Ishikawa (cell line): ENCODE measurements at regions not wholly inside any gene's neighbourhood (a gene's known extent, or its start where the extent isn't known, plus 50 kb on each side); places are given as distances from the start of the nearest gene placed in this dataset.

Experiments
- CEBPB ChIP-seq: IDR thresholded peaks from 2 replicates; pipeline ENCODE4 v1.6.1; 2012
- CREB1 ChIP-seq: IDR thresholded peaks from 2 replicates; pipeline ENCODE4 v1.6.1; 2012; ENCODE audit warnings: low read depth
- EGR1 ChIP-seq: IDR thresholded peaks from 2 replicates; pipeline ENCODE4 v1.6.1; 2012
- EP300 ChIP-seq: IDR thresholded peaks from 2 replicates; pipeline ENCODE4 v1.6.1; 2012; ENCODE audit warnings: borderline replicate concordance
- NFIC ChIP-seq: IDR thresholded peaks from 2 replicates; pipeline ENCODE4 v1.6.1; 2012
- RAD21 ChIP-seq: IDR thresholded peaks from 2 replicates; pipeline ENCODE4 v1.6.1; 2012; ENCODE audit warnings: low read depth
- TAF1 ChIP-seq: IDR thresholded peaks from 2 replicates; pipeline ENCODE4 v1.6.1; 2012; ENCODE audit warnings: low read depth, mild to moderate bottlenecking
- TCF12 ChIP-seq: IDR thresholded peaks from 2 replicates; pipeline ENCODE4 v1.6.1; 2012; ENCODE audit warnings: low read depth
- TEAD4 ChIP-seq: IDR thresholded peaks from 2 replicates; pipeline ENCODE4 v1.6.1; 2012
- YY1 ChIP-seq: IDR thresholded peaks from 2 replicates; pipeline ENCODE4 v1.6.1; 2012; ENCODE audit warnings: low read depth
- ZBTB7A ChIP-seq: IDR thresholded peaks from 2 replicates; pipeline ENCODE4 v1.6.1; 2012; ENCODE audit warnings: low read depth
- TF ChIP-seq, protein P1 (sequence below): IDR thresholded peaks from 2 replicates; pipeline ENCODE4 v1.6.1; 2012; ENCODE audit warnings: low read depth, mild to moderate bottlenecking
- TF ChIP-seq, protein P2 (sequence below): IDR thresholded peaks from 2 replicates; pipeline ENCODE4 v1.6.1; 2012
- TF ChIP-seq, protein P3 (sequence below): IDR thresholded peaks from 2 replicates; pipeline ENCODE4 v1.6.1; 2012

DNA sequence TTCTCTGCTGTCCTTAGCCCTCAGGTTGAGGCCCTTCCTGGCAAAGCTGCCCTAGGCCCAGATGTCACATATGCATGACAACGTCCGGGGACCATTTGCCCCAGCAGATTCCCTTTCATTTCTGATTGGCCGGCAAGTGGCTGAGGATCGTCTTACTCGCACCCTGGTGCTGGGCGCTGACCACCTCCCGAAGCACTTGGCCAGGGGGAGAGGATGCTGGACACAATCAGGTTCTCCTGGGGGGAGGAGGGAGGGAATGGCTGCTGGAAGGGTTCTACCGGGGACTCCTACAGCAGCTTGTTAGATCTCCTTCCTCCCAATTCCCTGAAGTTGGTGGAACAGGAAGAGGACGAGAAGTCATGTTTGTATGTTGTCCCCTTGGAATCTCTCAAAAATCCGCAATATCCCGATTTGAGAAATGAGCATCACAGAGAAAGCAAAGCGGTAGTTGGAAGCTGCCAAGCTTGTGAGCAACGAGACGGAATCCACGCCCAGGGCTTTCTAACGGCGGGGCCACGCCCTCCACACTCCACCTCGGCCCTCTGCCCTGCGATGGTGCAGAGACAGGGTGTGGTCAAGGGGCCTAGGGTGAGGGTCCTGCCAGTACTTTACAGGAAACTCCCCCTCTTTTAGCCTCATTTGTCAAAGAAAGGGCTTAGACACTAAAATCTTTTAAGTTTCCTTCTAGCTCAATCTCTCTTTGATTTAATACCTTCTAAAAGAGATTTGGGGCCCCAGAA lies 61.8 kb upstream of the YWHAQ start:
- TF ChIP-seq CEBPB, result no peak
- TF ChIP-seq, protein P1, sequence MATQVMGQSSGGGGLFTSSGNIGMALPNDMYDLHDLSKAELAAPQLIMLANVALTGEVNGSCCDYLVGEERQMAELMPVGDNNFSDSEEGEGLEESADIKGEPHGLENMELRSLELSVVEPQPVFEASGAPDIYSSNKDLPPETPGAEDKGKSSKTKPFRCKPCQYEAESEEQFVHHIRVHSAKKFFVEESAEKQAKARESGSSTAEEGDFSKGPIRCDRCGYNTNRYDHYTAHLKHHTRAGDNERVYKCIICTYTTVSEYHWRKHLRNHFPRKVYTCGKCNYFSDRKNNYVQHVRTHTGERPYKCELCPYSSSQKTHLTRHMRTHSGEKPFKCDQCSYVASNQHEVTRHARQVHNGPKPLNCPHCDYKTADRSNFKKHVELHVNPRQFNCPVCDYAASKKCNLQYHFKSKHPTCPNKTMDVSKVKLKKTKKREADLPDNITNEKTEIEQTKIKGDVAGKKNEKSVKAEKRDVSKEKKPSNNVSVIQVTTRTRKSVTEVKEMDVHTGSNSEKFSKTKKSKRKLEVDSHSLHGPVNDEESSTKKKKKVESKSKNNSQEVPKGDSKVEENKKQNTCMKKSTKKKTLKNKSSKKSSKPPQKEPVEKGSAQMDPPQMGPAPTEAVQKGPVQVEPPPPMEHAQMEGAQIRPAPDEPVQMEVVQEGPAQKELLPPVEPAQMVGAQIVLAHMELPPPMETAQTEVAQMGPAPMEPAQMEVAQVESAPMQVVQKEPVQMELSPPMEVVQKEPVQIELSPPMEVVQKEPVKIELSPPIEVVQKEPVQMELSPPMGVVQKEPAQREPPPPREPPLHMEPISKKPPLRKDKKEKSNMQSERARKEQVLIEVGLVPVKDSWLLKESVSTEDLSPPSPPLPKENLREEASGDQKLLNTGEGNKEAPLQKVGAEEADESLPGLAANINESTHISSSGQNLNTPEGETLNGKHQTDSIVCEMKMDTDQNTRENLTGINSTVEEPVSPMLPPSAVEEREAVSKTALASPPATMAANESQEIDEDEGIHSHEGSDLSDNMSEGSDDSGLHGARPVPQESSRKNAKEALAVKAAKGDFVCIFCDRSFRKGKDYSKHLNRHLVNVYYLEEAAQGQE, result no peak
- TF ChIP-seq TAF1, result no peak
- TF ChIP-seq TEAD4, result no peak
- TF ChIP-seq EP300, result no peak
- no peak for TF ChIP-seq NFIC
- TF ChIP-seq YY1, result no peak
- TF ChIP-seq RAD21, result no peak
- TF ChIP-seq, protein P2, sequence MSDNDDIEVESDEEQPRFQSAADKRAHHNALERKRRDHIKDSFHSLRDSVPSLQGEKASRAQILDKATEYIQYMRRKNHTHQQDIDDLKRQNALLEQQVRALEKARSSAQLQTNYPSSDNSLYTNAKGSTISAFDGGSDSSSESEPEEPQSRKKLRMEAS, result no peak
- TF ChIP-seq ZBTB7A, result no peak
- no peak for TF ChIP-seq EGR1
- TF ChIP-seq TCF12, result no peak
- TF ChIP-seq, protein P3, sequence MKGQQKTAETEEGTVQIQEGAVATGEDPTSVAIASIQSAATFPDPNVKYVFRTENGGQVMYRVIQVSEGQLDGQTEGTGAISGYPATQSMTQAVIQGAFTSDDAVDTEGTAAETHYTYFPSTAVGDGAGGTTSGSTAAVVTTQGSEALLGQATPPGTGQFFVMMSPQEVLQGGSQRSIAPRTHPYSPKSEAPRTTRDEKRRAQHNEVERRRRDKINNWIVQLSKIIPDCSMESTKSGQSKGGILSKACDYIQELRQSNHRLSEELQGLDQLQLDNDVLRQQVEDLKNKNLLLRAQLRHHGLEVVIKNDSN, result no peak
- no peak for TF ChIP-seq CREB1
